ENCODE measurements at regions not wholly inside any gene's neighbourhood (a gene's known extent, or its start where the extent isn't known, plus 50 kb on each side); places are given as distances from the start of the nearest gene placed in this dataset.
"Not testable (repeated sequence)": the region's sequence is repeated elsewhere in the genome, so short reads cannot be mapped to it uniquely, and the experiment has no call there.

- not testable (repeated sequence) for TF ChIP-seq CTCF, POLR2A (IDR thresholded peaks at IDR 0.05)
Observed at GRCh38 chr21:9087816-9088215, 1433.6 kb upstream of the TPTE start.

Measured in thyroid gland (tissue), 4 donors.